Aorta (tissue), 5 donors: ENCODE measurements at regions not wholly inside any gene's neighbourhood (a gene's known extent, or its start where the extent isn't known, plus 50 kb on each side); places are given as distances from the start of the nearest gene placed in this dataset.

ENCODE experiments used
- ATAC-seq: fragments of 200-7000 bp; cut with Tn5 transposase; one replicate; pipeline ENCODE4 v1.9.1; 2022; ENCODE audit warnings: moderate library complexity; ENCODE audit not compliant: low FRiP score
- DNase-seq, 2 donors: peaks; one replicate each; pipeline ENCODE4 v3.0.0-alpha.2; 2020
- H3K27ac ChIP-seq, 2 donors: one replicate each; pipeline ENCODE4 v1.5.1; 2013; ENCODE audit warnings: low read length in 2 of 2, mild to moderate bottlenecking in 2 of 2, moderate library complexity in 2 of 2, control low read depth in 1 of 2, inconsistent platforms in 1 of 2, low read depth in 1 of 2
- H3K27me3 ChIP-seq, 2 donors: one replicate each; pipeline ENCODE4 v1.6.1; 2013; ENCODE audit warnings: control low read depth in 1 of 2, low read length in 1 of 2, mild to moderate bottlenecking in 1 of 2, moderate library complexity in 1 of 2; ENCODE audit not compliant: insufficient read depth in 2 of 2, control insufficient read depth in 1 of 2
- H3K36me3 ChIP-seq, 2 donors: one replicate each; pipeline ENCODE4 v1.6.1; 2013; ENCODE audit warnings: control low read depth in 1 of 2, low read length in 1 of 2, mild to moderate bottlenecking in 1 of 2; ENCODE audit not compliant: insufficient read depth in 2 of 2, control insufficient read depth in 1 of 2
- H3K4me1 ChIP-seq, 2 donors: one replicate each; pipeline ENCODE4 v1.6.1; 2013; ENCODE audit warnings: low read length in 2 of 2, control low read depth in 1 of 2, mild to moderate bottlenecking in 1 of 2, moderate library complexity in 1 of 2; ENCODE audit not compliant: insufficient read depth in 2 of 2, control insufficient read depth in 1 of 2
- H3K4me3 ChIP-seq, 2 donors: one replicate each; pipeline ENCODE4 v1.5.1; 2013; ENCODE audit warnings: low read length in 2 of 2, control low read depth in 1 of 2, mild to moderate bottlenecking in 1 of 2
- H3K9me3 ChIP-seq: one replicate; pipeline ENCODE4 v1.6.1; 2013; ENCODE audit warnings: mild to moderate bottlenecking, low read length; ENCODE audit not compliant: control insufficient read depth
- WGBS, 2 donors: extraction: QIAGEN DNeasy Blood & Tissue Kit; methylation state at CpG; one replicate each; pipeline ENCODE4 v1.1.7; 2013; 5-methylcytosine and 5-hydroxymethylcytosine counted together
- intact Hi-C, 2 donors: fragments of 100-400 bp; cut with DNase I; formaldehyde crosslinking; loops; one replicate each; pipeline versions ENCODE4 v1.14.2 to v1.15.0; 2022
- donor health status: healthy with polysubstance abuse.
- donor health status: Bipolar disorder and iron deficiency.
- donor health status: DM: no; HTN: no; CAD: no.
- donor health status: DM: no; HTN: no; CAD: no.
- donor health status: DM: yes; HTN: yes; CAD: no.

- H3K36me3 ChIP-seq = no peaks in the 10 kb centered on the region
- H3K4me3 ChIP-seq = no peak overlapping the region
- no peaks in the 10 kb centered on the region for H3K9me3 ChIP-seq
- intact Hi-C loops = no loop called here
- DNase-seq (no peak), ATAC-seq (no peak)
- no peaks in the 10 kb centered on the region for H3K4me1 ChIP-seq
- 93 to 95% methylated on average over 3 of the region's 3 CpGs for WGBS, 2 donors
- H3K27me3 ChIP-seq = no peaks in the 10 kb centered on the region
- H3K27ac ChIP-seq = no peak overlapping the region
Measured at GRCh38 chr2:64383881-64384280, 70.1 kb upstream of the LGALSL start.

- intact Hi-C loops = no loop called here
- no peaks in the 10 kb centered on the region for H3K9me3 ChIP-seq
- no peak for DNase-seq
- H3K4me3 ChIP-seq = no peak overlapping the region
- no peaks in the 10 kb centered on the region for H3K36me3 ChIP-seq
- H3K27ac ChIP-seq = no peak overlapping the region
- no peaks in the 10 kb centered on the region for H3K4me1 ChIP-seq
- 83 to 92% methylated on average over 4 of the region's 4 CpGs for WGBS, 2 donors
- H3K27me3 ChIP-seq = no peaks in the 10 kb centered on the region
- no peak for ATAC-seq
Measured at GRCh38 chr2:64386676-64387075, 67.3 kb upstream of the LGALSL start.

- ATAC-seq (no peak), DNase-seq (no peak)
Measured at GRCh38 chr2:64390586-64390985, 63.4 kb upstream of the LGALSL start.

DNA sequence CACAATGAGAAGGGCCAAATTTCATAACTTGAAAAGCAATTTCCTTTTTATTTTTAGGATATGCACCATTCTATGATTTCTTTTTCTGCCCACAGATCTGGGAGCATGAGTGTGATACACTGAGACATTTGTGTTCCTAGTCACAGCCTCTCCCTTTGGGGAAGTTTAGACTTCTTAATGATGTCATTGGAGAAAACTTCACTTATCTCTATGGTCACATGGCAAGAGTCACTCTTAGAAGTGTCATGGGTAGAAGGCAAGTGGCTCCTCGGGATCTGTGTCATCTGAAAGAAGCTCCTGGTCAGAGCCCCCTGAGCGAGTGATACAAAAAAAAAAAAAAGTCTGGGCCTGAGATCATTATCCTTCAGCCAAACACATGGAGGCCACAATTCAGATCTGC is 62.5 kb upstream of the LGALSL start:
- H3K27me3 ChIP-seq = no peaks in the 10 kb centered on the region
- no peak overlapping the region for H3K27ac ChIP-seq
- DNase-seq = no peak
- no peaks in the 10 kb centered on the region for H3K36me3 ChIP-seq
- no peak for ATAC-seq
- H3K4me1 ChIP-seq = no peaks in the 10 kb centered on the region
- WGBS, 2 donors = 38 to 46% methylated on average over 2 of the region's 2 CpGs
- no peak overlapping the region for H3K4me3 ChIP-seq
- H3K9me3 ChIP-seq = peaks cover 5% of the 10 kb centered on the region
- intact Hi-C loops = no loop called here

More at GRCh38 chr2:64390586-64390985, 63.4 kb upstream of the LGALSL start:
- no peak overlapping the region for H3K27ac ChIP-seq
- H3K4me1 ChIP-seq = no peaks in the 10 kb centered on the region
- H3K9me3 ChIP-seq = peaks cover 5% of the 10 kb centered on the region
- H3K4me3 ChIP-seq = no peak overlapping the region
- no peaks in the 10 kb centered on the region for H3K36me3 ChIP-seq
- intact Hi-C loops = no loop called here
- H3K27me3 ChIP-seq = no peaks in the 10 kb centered on the region

- Histone ChIP-seq H3K27ac (no peak overlapping the region), H3K4me1 (no peaks in the 10 kb centered on the region), H3K27me3 (no peaks in the 10 kb centered on the region), H3K36me3 (no peaks in the 10 kb centered on the region), H3K9me3 (peaks cover 5% of the 10 kb centered on the region), H3K4me3 (no peak overlapping the region)
- DNase-seq (no peak), ATAC-seq (no peak)
- WGBS, 2 donors = 88 to 92% methylated on average over 1 of the region's 1 CpG
- intact Hi-C loops = no loop called here
Measured at GRCh38 chr2:64391940-64392339, 62.0 kb upstream of the LGALSL start.

- DNase-seq (no peak), ATAC-seq (no peak)
- Histone ChIP-seq H3K27me3 (no peaks in the 10 kb centered on the region), H3K4me3 (no peak overlapping the region), H3K9me3 (peaks cover 5% of the 10 kb centered on the region), H3K4me1 (no peaks in the 10 kb centered on the region), H3K27ac (no peak overlapping the region), H3K36me3 (no peaks in the 10 kb centered on the region)
- 92 to 94% methylated on average over 2 of the region's 2 CpGs for WGBS, 2 donors
- intact Hi-C loops = no loop called here
Measured at GRCh38 chr2:64392529-64392928, 61.4 kb upstream of the LGALSL start.

DNA sequence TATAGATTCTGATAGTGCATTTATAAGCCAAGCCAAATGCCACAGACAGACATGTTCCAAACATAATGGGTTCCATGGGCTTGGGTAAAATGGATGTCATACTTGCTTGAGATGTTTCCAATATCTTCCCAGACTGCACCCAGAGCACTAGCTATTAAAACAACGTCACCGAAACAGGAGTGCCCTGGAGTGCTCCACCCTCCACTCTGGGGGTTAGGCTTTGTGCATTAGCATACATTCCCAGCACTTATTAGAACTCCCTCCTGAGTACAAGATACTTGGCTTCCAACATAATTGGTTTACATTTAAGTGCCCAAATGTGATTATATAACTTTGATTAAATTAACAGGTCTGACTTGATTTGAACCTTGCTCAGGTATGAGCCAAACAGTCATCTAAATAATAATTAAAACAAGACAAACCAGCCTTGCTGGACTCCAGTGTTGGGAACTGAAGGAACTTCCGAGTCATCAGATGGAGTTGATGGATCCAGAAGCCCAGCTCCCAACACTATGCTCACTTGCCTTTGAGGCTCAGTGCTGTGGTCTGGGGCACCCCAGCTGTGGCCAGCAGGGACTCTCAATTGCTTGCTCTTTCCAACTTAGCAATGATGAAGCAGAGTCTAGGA is 60.5 kb upstream of the LGALSL start:
- H3K9me3 ChIP-seq = peaks cover 5% of the 10 kb centered on the region
- intact Hi-C loops = no loop called here
- no peaks in the 10 kb centered on the region for H3K4me1 ChIP-seq
- no peaks in the 10 kb centered on the region for H3K36me3 ChIP-seq
- H3K27ac ChIP-seq = no peak overlapping the region
- H3K4me3 ChIP-seq = no peak overlapping the region
- no peak for DNase-seq
- 95 to 98% methylated on average over 3 of the region's 3 CpGs for WGBS, 2 donors
- ATAC-seq = no peak
- H3K27me3 ChIP-seq = no peaks in the 10 kb centered on the region

GRCh38 chr2:64394153-64394552 is 59.8 kb upstream of the LGALSL start:
- Histone ChIP-seq H3K4me1 (no peaks in the 10 kb centered on the region), H3K27me3 (no peaks in the 10 kb centered on the region), H3K4me3 (no peak overlapping the region), H3K36me3 (no peaks in the 10 kb centered on the region), H3K27ac (no peak overlapping the region), H3K9me3 (peaks cover 5% of the 10 kb centered on the region)
- intact Hi-C loops = no loop called here
- no peak for ATAC-seq
- DNase-seq = no peak
- 97% methylated on average over 3 of the region's 3 CpGs for WGBS, 2 donors

GRCh38 chr2:64396001-64396400 is 58.0 kb upstream of the LGALSL start:
- ATAC-seq = no peak
- Histone ChIP-seq H3K27me3 (no peaks in the 10 kb centered on the region), H3K4me3 (no peak overlapping the region), H3K4me1 (no peaks in the 10 kb centered on the region), H3K9me3 (peaks cover 5% of the 10 kb centered on the region), H3K36me3 (no peaks in the 10 kb centered on the region), H3K27ac (no peak overlapping the region)
- no peak for DNase-seq
- intact Hi-C loops = no loop called here
- 97 to 99% methylated on average over 5 of the region's 5 CpGs for WGBS, 2 donors
